BJ (cell line): ENCODE measurements at regions not wholly inside any gene's neighbourhood (a gene's known extent, or its start where the extent isn't known, plus 50 kb on each side); places are given as distances from the start of the nearest gene placed in this dataset.

Source experiments
- CTCF ChIA-PET: fragments of 350-600 bp; formaldehyde crosslinking; extraction: SDS; loops from one replicate; lab custom pipeline; 2021; ENCODE audit warnings: antibody characterized with exemption, inconsistent platforms; lab: Yijun Ruan, JAX
- POLR2A ChIA-PET: fragments of 300-600 bp; sonication (Branson Sonifier 250); formaldehyde crosslinking; extraction: SDS; loops from one replicate; lab custom pipeline; 2021; ENCODE audit warnings: antibody characterized with exemption; lab: Charles Lee
- DNase-seq: peaks from one replicate; pipeline ENCODE4 v3.0.0-alpha.2; 2011; ENCODE audit warnings: low read depth
- H3K27me3 ChIP-seq: 2 replicates; pipeline ENCODE4 v1.6.0; 2011; ENCODE audit warnings: low read length; ENCODE audit not compliant: control insufficient read depth, insufficient read depth
- H3K36me3 ChIP-seq: 2 replicates; pipeline ENCODE4 v1.5.1; 2011; ENCODE audit warnings: low read length; ENCODE audit not compliant: control insufficient read depth, insufficient read depth
- H3K4me3 ChIP-seq: 2 replicates; pipeline ENCODE4 v1.5.1; 2011; ENCODE audit warnings: low read depth, mild to moderate bottlenecking, control low read depth, low read length
- CTCF ChIP-seq: IDR thresholded peaks from 2 replicates; pipeline ENCODE4 v1.5.1; 2011; ENCODE audit warnings: low read depth, mild to moderate bottlenecking, control low read depth, inconsistent platforms, low read length, moderate library complexity; ENCODE audit not compliant: insufficient read depth

- DNase-seq = no peak
- Histone ChIP-seq H3K4me3 (no peak overlapping the region), H3K27me3 (no peaks in the 10 kb centered on the region), H3K36me3 (no peaks in the 10 kb centered on the region)
- no peak for TF ChIP-seq CTCF
- CTCF ChIA-PET = interaction anchor here (1.0 to 1.8 kb wide), 3 partner anchors 13 to 77 kb away, joined by 3 to 7 read pairs (median 5); no protein-coding TSS in a partner anchor
- POLR2A ChIA-PET = interaction anchor here (0.5 kb wide), 1 partner anchor 52 kb away, joined by 3 read pairs; no protein-coding TSS in a partner anchor
Measured at GRCh38 chr1:39115271-39116110, 89.0 kb upstream of the MACF1 start.

- ChIA-PET POLR2A (no interaction called here), CTCF (interaction anchor here (1.0 to 1.1 kb wide), 2 partner anchors 13 to 75 kb away, joined by 3 read pairs; no protein-coding TSS in a partner anchor)
- DNase-seq = no peak
- no peaks in the 10 kb centered on the region for H3K27me3 ChIP-seq
- H3K4me3 ChIP-seq = no peak overlapping the region
- no peaks in the 10 kb centered on the region for H3K36me3 ChIP-seq
- no peak for TF ChIP-seq CTCF
Measured at GRCh38 chr1:39116116-39116607, 88.3 kb upstream of the MACF1 start.

- ChIA-PET POLR2A (no interaction called here), CTCF (interaction anchor here (0.9 to 1.6 kb wide), 5 partner anchors 9 to 74 kb away, joined by 3 to 6 read pairs (median 3); no protein-coding TSS in a partner anchor)
- DNase-seq = no peak
- H3K36me3 ChIP-seq = no peaks in the 10 kb centered on the region
- no peak for TF ChIP-seq CTCF
- no peaks in the 10 kb centered on the region for H3K27me3 ChIP-seq
- H3K4me3 ChIP-seq = no peak overlapping the region
Measured at GRCh38 chr1:39116860-39117728, 87.4 kb upstream of the MACF1 start.

GRCh38 chr1:39117899-39118450 lies 86.5 kb upstream of the MACF1 start:
- CTCF ChIA-PET = interaction anchor here (0.9 to 1.6 kb wide), 6 partner anchors 10 to 87 kb away, joined by 3 to 6 read pairs (median 3); no protein-coding TSS in a partner anchor
- TF ChIP-seq CTCF = no peak
- POLR2A ChIA-PET = no interaction called here
- no peak overlapping the region for H3K4me3 ChIP-seq
- DNase-seq = no peak
- H3K36me3 ChIP-seq = no peaks in the 10 kb centered on the region
- no peaks in the 10 kb centered on the region for H3K27me3 ChIP-seq
